ENCODE measurements at regions not wholly inside any gene's neighbourhood (a gene's known extent, or its start where the extent isn't known, plus 50 kb on each side); places are given as distances from the start of the nearest gene placed in this dataset.

DNA sequence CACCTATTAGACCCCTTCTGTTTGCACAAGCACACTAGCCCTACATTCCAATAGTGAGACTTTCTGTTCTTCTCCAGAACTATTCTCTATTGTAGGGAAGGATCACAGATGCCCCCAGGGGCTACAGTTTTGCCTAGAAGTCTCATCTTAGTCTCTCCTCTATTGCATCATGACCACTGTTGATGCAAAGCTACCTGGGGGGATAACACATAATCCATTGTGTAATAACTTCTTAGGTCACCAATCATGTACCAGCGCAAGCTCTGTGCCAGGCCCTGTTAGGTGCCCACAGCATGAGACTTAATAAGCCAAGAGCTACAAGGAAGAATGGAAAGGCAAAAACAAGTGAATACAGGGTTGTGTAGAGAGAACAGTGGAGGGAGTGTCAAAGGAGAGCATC lies 98.1 kb upstream of the TNFAIP3 start:
- 90 to 100% (median 97%) methylated on average over 1 of the region's 1 CpG for WGBS, 5 donors
- TF ChIP-seq EP300 (IDR thresholded peaks at IDR 0.05) (no peak), POLR2AphosphoS5 (IDR thresholded peaks at IDR 0.05) (no peak), CTCF (IDR thresholded peaks at IDR 0.05) (no peak), POLR2A (IDR thresholded peaks at IDR 0.05) (no peak)
- Histone ChIP-seq H3K27ac (peak overlapping the region in 1 of 5 donors; percentile 15), H3K36me3 (no peaks in the 10 kb centered on the region), H3K9me3 (peaks cover 0 to 6% (median 0%) of the 10 kb centered on the region in 4 donors), H3K4me1 (no peaks in the 10 kb centered on the region), H3K4me3 (no peak overlapping the region), H3K27me3 (no peaks in the 10 kb centered on the region)
- DNase-seq = no peak
- intact Hi-C loops (cut with DNase I; ENCODE audit: low total_unique reads) = no loop called here

DNA sequence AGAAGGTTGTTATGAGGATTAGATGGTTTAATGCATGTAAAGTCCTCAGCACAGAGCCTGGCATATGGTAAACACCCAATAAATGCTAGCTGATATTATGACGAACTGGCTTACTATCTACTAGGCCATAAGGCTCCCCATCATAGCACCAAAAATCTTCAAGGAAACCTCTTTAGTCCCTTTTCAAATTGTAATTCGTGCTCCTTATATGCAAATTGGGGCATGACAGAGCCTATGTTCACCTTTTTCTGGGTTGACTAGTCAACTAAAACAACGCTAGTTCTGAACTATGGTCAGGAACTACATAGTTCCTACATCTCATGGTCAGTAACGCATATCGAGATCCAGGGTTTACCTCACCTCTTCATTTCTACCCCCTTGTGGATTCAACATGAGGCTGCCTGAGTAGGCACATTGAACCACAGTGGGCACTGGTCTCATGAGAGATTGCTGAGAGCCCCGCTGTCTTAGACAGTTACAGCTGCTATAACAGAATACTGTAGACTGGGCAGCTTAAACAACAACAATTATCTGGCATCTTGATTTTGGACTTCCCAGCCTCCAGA lies 97.2 kb upstream of the TNFAIP3 start:
- TF ChIP-seq EP300 (IDR thresholded peaks at IDR 0.05) = no peak
- no peak for TF ChIP-seq POLR2AphosphoS5 (IDR thresholded peaks at IDR 0.05)
- TF ChIP-seq POLR2A (IDR thresholded peaks at IDR 0.05) = no peak
- TF ChIP-seq CTCF (IDR thresholded peaks at IDR 0.05) = no peak
- no peak for DNase-seq
- no peaks in the 10 kb centered on the region for H3K36me3 ChIP-seq
- no peaks in the 10 kb centered on the region for H3K27me3 ChIP-seq
- WGBS, 5 donors = 91 to 95% (median 93%) methylated on average over 6 of the region's 6 CpGs
- intact Hi-C loops (cut with DNase I; ENCODE audit: low total_unique reads) = no loop called here
- peaks cover 0 to 3% (median 0%) of the 10 kb centered on the region in 4 donors for H3K4me1 ChIP-seq
- H3K4me3 ChIP-seq = no peak overlapping the region
- H3K9me3 ChIP-seq = peaks cover 0 to 6% (median 0%) of the 10 kb centered on the region in 4 donors
- no peak overlapping the region for H3K27ac ChIP-seq

GRCh38 chr6:137772541-137773250 lies 94.4 kb upstream of the TNFAIP3 start:
- no peak overlapping the region for H3K4me3 ChIP-seq
- H3K9me3 ChIP-seq = no peaks in the 10 kb centered on the region
- no peak for DNase-seq
- TF ChIP-seq POLR2A (IDR thresholded peaks at IDR 0.05) = no peak
- TF ChIP-seq POLR2AphosphoS5 (IDR thresholded peaks at IDR 0.05) = no peak
- TF ChIP-seq CTCF (IDR thresholded peaks at IDR 0.05) = no peak
- no peak for TF ChIP-seq EP300 (IDR thresholded peaks at IDR 0.05)
- no peak overlapping the region for H3K27ac ChIP-seq
- WGBS, 5 donors = 91 to 98% (median 96%) methylated on average over 7 of the region's 7 CpGs
- H3K36me3 ChIP-seq = no peaks in the 10 kb centered on the region
- peaks cover 11 to 29% (median 19%) of the 10 kb centered on the region in 4 donors for H3K4me1 ChIP-seq
- no peaks in the 10 kb centered on the region for H3K27me3 ChIP-seq
- intact Hi-C loops (cut with DNase I; ENCODE audit: low total_unique reads) = no loop called here

- WGBS, 5 donors = 65 to 79% (median 74%) methylated on average over 2 of the region's 2 CpGs
- no peaks in the 10 kb centered on the region for H3K36me3 ChIP-seq
Observed at GRCh38 chr6:137775227-137775626, 91.8 kb upstream of the TNFAIP3 start.

More at GRCh38 chr6:137775227-137775626, 91.8 kb upstream of the TNFAIP3 start:
- TF ChIP-seq POLR2AphosphoS5 (IDR thresholded peaks at IDR 0.05) = no peak
- no peak for TF ChIP-seq EP300 (IDR thresholded peaks at IDR 0.05)
- TF ChIP-seq POLR2A (IDR thresholded peaks at IDR 0.05) = no peak
- no peak for TF ChIP-seq CTCF (IDR thresholded peaks at IDR 0.05)
- DNase-seq = no peak
- H3K27me3 ChIP-seq = no peaks in the 10 kb centered on the region
- no peaks in the 10 kb centered on the region for H3K9me3 ChIP-seq
- intact Hi-C loops (cut with DNase I; ENCODE audit: low total_unique reads) = no loop called here
- H3K4me1 ChIP-seq = peaks cover 15 to 34% (median 22%) of the 10 kb centered on the region in 4 donors
- H3K27ac ChIP-seq = peak overlapping the region in 2 of 5 donors; percentile 47 to 61
- H3K4me3 ChIP-seq = no peak overlapping the region
